ENCODE measurements at regions not wholly inside any gene's neighbourhood (a gene's known extent, or its start where the extent isn't known, plus 50 kb on each side); places are given as distances from the start of the nearest gene placed in this dataset.

DNA sequence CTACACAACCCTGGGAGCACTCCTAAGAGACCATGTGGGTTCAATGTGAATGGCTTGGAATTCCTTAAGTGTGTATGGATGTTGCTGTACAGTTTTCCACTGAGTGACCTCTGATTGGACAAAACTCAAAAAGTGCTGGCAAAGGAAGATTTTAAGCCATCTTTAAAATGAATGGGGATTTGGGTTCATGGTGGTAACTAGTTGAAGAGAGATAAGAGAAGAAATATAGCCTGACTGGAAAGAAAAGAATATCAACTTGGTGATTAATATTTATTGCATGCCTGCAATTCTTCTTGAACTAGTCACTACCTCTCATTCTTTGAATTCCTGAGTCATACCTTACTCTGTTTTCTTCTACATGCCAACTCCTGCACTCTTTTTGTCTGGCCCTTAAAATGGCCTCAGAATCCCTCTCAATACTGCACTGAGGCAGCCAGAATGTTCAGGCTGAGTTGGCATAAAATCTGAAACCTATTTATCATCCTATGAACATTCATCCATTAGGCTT, 124.7 kb downstream of the RPL22L1 start:
- TF ChIP-seq POLR2A (IDR thresholded peaks at IDR 0.05; ENCODE audit: low read depth, low read length): peak; percentile 56
- TF ChIP-seq, protein P1, sequence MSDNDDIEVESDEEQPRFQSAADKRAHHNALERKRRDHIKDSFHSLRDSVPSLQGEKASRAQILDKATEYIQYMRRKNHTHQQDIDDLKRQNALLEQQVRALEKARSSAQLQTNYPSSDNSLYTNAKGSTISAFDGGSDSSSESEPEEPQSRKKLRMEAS (IDR thresholded peaks at IDR 0.05; ENCODE audit: insufficient read depth, insufficient read length): no peak
- TF ChIP-seq, protein P2, sequence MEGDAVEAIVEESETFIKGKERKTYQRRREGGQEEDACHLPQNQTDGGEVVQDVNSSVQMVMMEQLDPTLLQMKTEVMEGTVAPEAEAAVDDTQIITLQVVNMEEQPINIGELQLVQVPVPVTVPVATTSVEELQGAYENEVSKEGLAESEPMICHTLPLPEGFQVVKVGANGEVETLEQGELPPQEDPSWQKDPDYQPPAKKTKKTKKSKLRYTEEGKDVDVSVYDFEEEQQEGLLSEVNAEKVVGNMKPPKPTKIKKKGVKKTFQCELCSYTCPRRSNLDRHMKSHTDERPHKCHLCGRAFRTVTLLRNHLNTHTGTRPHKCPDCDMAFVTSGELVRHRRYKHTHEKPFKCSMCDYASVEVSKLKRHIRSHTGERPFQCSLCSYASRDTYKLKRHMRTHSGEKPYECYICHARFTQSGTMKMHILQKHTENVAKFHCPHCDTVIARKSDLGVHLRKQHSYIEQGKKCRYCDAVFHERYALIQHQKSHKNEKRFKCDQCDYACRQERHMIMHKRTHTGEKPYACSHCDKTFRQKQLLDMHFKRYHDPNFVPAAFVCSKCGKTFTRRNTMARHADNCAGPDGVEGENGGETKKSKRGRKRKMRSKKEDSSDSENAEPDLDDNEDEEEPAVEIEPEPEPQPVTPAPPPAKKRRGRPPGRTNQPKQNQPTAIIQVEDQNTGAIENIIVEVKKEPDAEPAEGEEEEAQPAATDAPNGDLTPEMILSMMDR (IDR thresholded peaks at IDR 0.05; ENCODE audit: extremely low read depth in 1 of 2, insufficient read depth in 1 of 2, low read depth in 1 of 2, low read length in 2 of 2): no peak
- TF ChIP-seq JUN (IDR thresholded peaks at IDR 0.05; ENCODE audit: borderline replicate concordance, insufficient read depth, insufficient read length, low read depth): peak; percentile 99
- TF ChIP-seq EZH2 (IDR thresholded peaks at IDR 0.05; ENCODE audit: borderline replicate concordance, low read depth, low read length, severe bottlenecking): no peak
- TF ChIP-seq POLR2AphosphoS5 (IDR thresholded peaks at IDR 0.05; ENCODE audit: insufficient read depth, low read depth, low read length): peak; percentile 88
- TF ChIP-seq MYC (IDR thresholded peaks at IDR 0.05; ENCODE audit: low read depth, low read length): no peak
- peak; percentile 98 for TF ChIP-seq FOS (IDR thresholded peaks at IDR 0.05; ENCODE audit: borderline replicate concordance, insufficient read depth, low read length)
- peak; percentile 90 for TF ChIP-seq GATA2 (IDR thresholded peaks at IDR 0.05; ENCODE audit: insufficient read depth, insufficient read length, low read depth, low read length)
